Vagina (tissue), 2 donors: ENCODE measurements at regions not wholly inside any gene's neighbourhood (a gene's known extent, or its start where the extent isn't known, plus 50 kb on each side); places are given as distances from the start of the nearest gene placed in this dataset.

Experiments used
- DNase-seq, 2 donors: peaks; one replicate each; pipeline ENCODE4 v3.0.0-alpha.2; 2017; ENCODE audit errors: extremely low spot score in 2 of 2
- H3K27ac ChIP-seq: fragments of 200-600 bp; sonication (generic); one replicate; pipeline ENCODE4 v1.5.1; 2019
- H3K27me3 ChIP-seq: fragments of 200-600 bp; sonication (generic); one replicate; pipeline ENCODE4 v1.5.1; 2019
- H3K36me3 ChIP-seq, 2 donors: fragments of 200-600 bp; sonication (generic); one replicate each; pipeline ENCODE4 v1.5.1; 2017 to 2019
- H3K4me1 ChIP-seq: fragments of 200-600 bp; sonication (generic); one replicate; pipeline ENCODE4 v1.5.1; 2019
- H3K4me3 ChIP-seq, 2 donors: fragments of 200-600 bp; sonication (generic); 1 replicate in 1 of 2; 2 replicates in 1 of 2; pipeline ENCODE4 v1.5.1; 2016 to 2019
- H3K9me3 ChIP-seq: fragments of 200-600 bp; sonication (generic); one replicate; pipeline ENCODE4 v1.5.1; 2019
- POLR2A ChIP-seq, 2 donors: fragments of 450-650 bp; IDR thresholded peaks; one replicate each; pipeline ENCODE4 v1.6.1; 2017; ENCODE audit warnings: antibody characterized with exemption in 2 of 2, mild to moderate bottlenecking in 2 of 2, moderate library complexity in 2 of 2
- POLR2AphosphoS5 ChIP-seq, 2 donors: sonication (generic); formaldehyde crosslinking; IDR thresholded peaks; one replicate each; pipeline ENCODE4 v1.9.0; 2017; ENCODE audit warnings: antibody characterized with exemption in 2 of 2, mild to moderate bottlenecking in 2 of 2, low read depth in 1 of 2; ENCODE audit not compliant: insufficient read depth in 1 of 2
- intact Hi-C: fragments of 100-400 bp; cut with DNase I; formaldehyde crosslinking; loops from one replicate; pipeline ENCODE4 v1.15.1; 2023
- TF ChIP-seq, protein P1 (sequence below), 3 experiments: fragments of 450-650 bp in 2 of 3; fragments of 200-600 bp in 1 of 3; sonication (generic) in 1 of 3; IDR thresholded peaks; one replicate each; pipeline ENCODE4 v1.5.1; 2017 to 2019; ENCODE audit warnings: antibody characterized with exemption in 3 of 3, mild to moderate bottlenecking in 2 of 3, moderate library complexity in 2 of 3

DNA sequence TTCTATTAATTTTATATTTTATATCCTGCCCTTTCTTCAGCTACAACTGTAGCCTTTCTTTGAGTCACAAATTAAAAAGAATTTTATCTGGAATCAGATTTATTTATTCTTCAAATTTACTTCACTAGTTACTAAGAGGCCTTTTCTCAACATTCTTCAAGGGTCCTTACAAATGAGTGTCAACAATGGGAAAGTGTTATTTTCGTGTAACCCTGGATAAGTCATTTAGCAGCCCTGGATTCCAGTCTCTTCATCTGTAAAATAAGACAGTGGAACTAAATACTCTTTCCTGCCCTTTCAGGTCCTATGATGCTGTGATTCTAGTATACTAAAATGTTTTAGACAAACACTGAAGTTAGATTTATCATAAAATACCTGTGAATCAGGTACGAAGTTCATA, 397.0 kb downstream of the KLF12 start:
- TF ChIP-seq, protein P1, sequence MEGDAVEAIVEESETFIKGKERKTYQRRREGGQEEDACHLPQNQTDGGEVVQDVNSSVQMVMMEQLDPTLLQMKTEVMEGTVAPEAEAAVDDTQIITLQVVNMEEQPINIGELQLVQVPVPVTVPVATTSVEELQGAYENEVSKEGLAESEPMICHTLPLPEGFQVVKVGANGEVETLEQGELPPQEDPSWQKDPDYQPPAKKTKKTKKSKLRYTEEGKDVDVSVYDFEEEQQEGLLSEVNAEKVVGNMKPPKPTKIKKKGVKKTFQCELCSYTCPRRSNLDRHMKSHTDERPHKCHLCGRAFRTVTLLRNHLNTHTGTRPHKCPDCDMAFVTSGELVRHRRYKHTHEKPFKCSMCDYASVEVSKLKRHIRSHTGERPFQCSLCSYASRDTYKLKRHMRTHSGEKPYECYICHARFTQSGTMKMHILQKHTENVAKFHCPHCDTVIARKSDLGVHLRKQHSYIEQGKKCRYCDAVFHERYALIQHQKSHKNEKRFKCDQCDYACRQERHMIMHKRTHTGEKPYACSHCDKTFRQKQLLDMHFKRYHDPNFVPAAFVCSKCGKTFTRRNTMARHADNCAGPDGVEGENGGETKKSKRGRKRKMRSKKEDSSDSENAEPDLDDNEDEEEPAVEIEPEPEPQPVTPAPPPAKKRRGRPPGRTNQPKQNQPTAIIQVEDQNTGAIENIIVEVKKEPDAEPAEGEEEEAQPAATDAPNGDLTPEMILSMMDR (IDR thresholded peaks at IDR 0.05): no peak
- no peak for TF ChIP-seq POLR2A (IDR thresholded peaks at IDR 0.05)
- no peak for TF ChIP-seq POLR2AphosphoS5 (IDR thresholded peaks at IDR 0.05; ENCODE audit: insufficient read depth in 1 of 2, low read depth in 1 of 2)
- Histone ChIP-seq H3K9me3 (no peaks in the 10 kb centered on the region), H3K27me3 (no peaks in the 10 kb centered on the region), H3K4me1 (no peaks in the 10 kb centered on the region), H3K27ac (no peak overlapping the region), H3K4me3 (no peak overlapping the region), H3K36me3 (no peaks in the 10 kb centered on the region)
- intact Hi-C loops: no loop called here
- DNase-seq: no peak

DNA sequence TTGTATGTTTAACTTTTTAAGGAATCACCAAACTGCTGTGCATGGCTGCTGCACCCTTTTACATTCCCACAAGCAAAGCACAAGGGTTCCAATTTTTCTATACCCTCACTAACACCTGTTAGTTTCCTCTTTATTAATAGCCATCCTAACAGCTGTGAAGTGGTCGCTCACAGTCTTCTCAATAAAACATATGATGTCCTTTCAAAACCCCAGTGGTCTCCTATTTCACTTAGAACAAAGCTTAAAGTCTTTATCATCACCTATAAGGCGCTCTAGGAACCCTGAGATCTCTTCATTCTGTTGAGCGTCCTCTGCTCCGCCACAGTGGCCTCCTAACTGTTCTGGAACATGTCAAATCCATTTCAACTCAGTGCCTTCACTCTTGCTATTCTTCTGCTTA, 400.5 kb downstream of the KLF12 start:
- no peaks in the 10 kb centered on the region for H3K9me3 ChIP-seq
- TF ChIP-seq POLR2AphosphoS5 (IDR thresholded peaks at IDR 0.05; ENCODE audit: insufficient read depth in 1 of 2, low read depth in 1 of 2) (no peak), POLR2A (IDR thresholded peaks at IDR 0.05) (no peak)
- TF ChIP-seq, protein P1 (IDR thresholded peaks at IDR 0.05): no peak
- no peak for DNase-seq
- no peak overlapping the region for H3K27ac ChIP-seq
- intact Hi-C loops: no loop called here
- H3K4me3 ChIP-seq: no peak overlapping the region
- H3K27me3 ChIP-seq: no peaks in the 10 kb centered on the region
- H3K36me3 ChIP-seq: no peaks in the 10 kb centered on the region
- no peaks in the 10 kb centered on the region for H3K4me1 ChIP-seq

DNA sequence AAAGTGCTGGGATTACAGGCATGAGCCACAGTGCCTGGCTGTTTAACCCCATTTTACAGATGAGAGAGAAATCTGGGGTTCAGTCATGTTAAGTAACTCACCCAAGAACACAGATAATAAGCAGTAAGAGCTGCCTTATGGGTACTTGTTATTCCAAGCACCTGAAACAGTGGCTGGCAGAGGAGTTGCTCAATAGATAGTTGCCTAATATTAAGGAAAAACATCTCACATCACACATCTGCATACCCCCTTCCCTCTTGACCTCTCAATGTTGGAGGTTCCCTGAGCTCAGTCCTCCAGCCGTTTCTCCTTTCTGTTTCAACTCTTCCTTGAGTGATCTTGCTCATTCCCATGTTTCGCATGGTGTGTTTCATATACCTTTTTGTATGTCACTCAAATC, 401.9 kb downstream of the KLF12 start:
- no peak overlapping the region for H3K27ac ChIP-seq
- intact Hi-C loops: no loop called here
- DNase-seq: no peak
- H3K36me3 ChIP-seq: no peaks in the 10 kb centered on the region
- H3K9me3 ChIP-seq: no peaks in the 10 kb centered on the region
- no peaks in the 10 kb centered on the region for H3K4me1 ChIP-seq
- no peaks in the 10 kb centered on the region for H3K27me3 ChIP-seq
- TF ChIP-seq, protein P1 (IDR thresholded peaks at IDR 0.05): no peak
- no peak for TF ChIP-seq POLR2A (IDR thresholded peaks at IDR 0.05)
- TF ChIP-seq POLR2AphosphoS5 (IDR thresholded peaks at IDR 0.05; ENCODE audit: insufficient read depth in 1 of 2, low read depth in 1 of 2): no peak
- no peak overlapping the region for H3K4me3 ChIP-seq

DNA sequence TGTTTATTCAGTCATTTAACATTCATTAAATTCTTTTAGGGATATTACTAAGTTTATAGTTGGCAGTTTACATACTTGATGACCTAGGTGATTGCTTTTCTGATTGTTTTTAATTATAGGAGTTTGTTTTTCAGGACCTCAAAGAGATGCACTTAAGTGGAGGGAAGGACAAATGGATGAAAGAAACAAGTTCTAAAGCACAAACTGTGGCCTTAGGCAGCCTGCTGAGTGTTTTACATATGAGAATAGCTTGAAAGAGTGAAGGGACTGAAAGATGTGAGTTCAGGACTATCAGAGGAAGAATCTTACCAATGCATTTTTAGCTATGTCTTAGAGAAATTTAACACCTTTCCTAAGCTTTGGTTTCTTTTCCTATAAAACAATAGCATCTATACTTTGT, 402.6 kb downstream of the KLF12 start:
- no peaks in the 10 kb centered on the region for H3K27me3 ChIP-seq
- no peaks in the 10 kb centered on the region for H3K36me3 ChIP-seq
- H3K9me3 ChIP-seq: no peaks in the 10 kb centered on the region
- no peaks in the 10 kb centered on the region for H3K4me1 ChIP-seq
- DNase-seq: no peak
- TF ChIP-seq POLR2A (IDR thresholded peaks at IDR 0.05) (no peak), POLR2AphosphoS5 (IDR thresholded peaks at IDR 0.05; ENCODE audit: insufficient read depth in 1 of 2, low read depth in 1 of 2) (no peak)
- TF ChIP-seq, protein P1 (IDR thresholded peaks at IDR 0.05): no peak
- H3K4me3 ChIP-seq: no peak overlapping the region
- no peak overlapping the region for H3K27ac ChIP-seq
- intact Hi-C loops: no loop called here

DNA sequence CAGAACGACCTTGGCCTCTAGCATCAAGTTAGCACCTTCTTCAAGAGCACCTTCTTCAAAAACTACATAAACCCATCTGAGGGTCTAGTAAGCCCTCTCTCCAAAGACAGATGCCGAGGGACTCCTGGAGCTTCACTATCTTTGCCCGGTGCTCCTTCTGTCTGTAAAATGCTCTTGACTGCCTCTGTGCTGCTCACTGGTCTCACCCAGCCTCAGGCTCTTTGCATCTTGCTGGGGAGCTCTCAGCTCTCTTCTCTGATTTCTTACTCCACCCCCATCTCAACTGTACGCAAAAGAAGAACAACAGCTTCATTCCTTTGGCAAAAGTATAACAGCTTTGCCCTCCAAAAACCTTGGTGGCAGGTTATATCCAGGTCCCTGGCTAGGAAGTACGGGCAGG, 404.2 kb downstream of the KLF12 start:
- Histone ChIP-seq H3K27me3 (no peaks in the 10 kb centered on the region), H3K36me3 (no peaks in the 10 kb centered on the region), H3K4me3 (no peak overlapping the region), H3K4me1 (no peaks in the 10 kb centered on the region), H3K27ac (no peak overlapping the region), H3K9me3 (no peaks in the 10 kb centered on the region)
- TF ChIP-seq, protein P1 (IDR thresholded peaks at IDR 0.05): no peak
- no peak for TF ChIP-seq POLR2A (IDR thresholded peaks at IDR 0.05)
- TF ChIP-seq POLR2AphosphoS5 (IDR thresholded peaks at IDR 0.05; ENCODE audit: insufficient read depth in 1 of 2, low read depth in 1 of 2): no peak
- intact Hi-C loops: no loop called here
- no peak for DNase-seq
